Progenitor cell of endocrine pancreas (in vitro differentiated cells): ENCODE measurements at regions not wholly inside any gene's neighbourhood (a gene's known extent, or its start where the extent isn't known, plus 50 kb on each side); places are given as distances from the start of the nearest gene placed in this dataset.

ENCODE experiments used
- DNase-seq: peaks from one replicate; pipeline ENCODE4 v3.0.0; 2021; ENCODE audit warnings: low spot score; ENCODE audit not compliant: unreplicated experiment
- H3K27ac Mint-ChIP-seq: 2 replicates; pipeline ENCODE4 v1.8.0; 2021; ENCODE audit warnings: mild to moderate bottlenecking, moderate library complexity, mixed read lengths
- H3K27me3 Mint-ChIP-seq: 2 replicates; pipeline ENCODE4 v1.8.0; 2021; ENCODE audit warnings: mixed read lengths
- H3K36me3 Mint-ChIP-seq: 2 replicates; pipeline ENCODE4 v1.8.0; 2022; ENCODE audit warnings: mixed read lengths; ENCODE audit not compliant: insufficient read depth
- H3K4me1 Mint-ChIP-seq: 2 replicates; pipeline ENCODE4 v1.8.0; 2021; ENCODE audit warnings: low read depth, mixed read lengths
- H3K4me3 Mint-ChIP-seq: 2 replicates; pipeline ENCODE4 v1.8.0; 2021; ENCODE audit warnings: low read depth, mild to moderate bottlenecking, moderate library complexity, mixed read lengths
- H3K9me3 Mint-ChIP-seq: 2 replicates; pipeline ENCODE4 v1.8.0; 2021; ENCODE audit warnings: low read depth, mixed read lengths
- CTCF ChIP-seq: fragments of 200-600 bp; sonication (generic); IDR thresholded peaks from one replicate; pipeline ENCODE4 v1.5.0; 2021; ENCODE audit warnings: antibody characterized with exemption, mild to moderate bottlenecking; ENCODE audit not compliant: unreplicated experiment

- no peaks in the 10 kb centered on the region for H3K27me3 Mint-ChIP-seq
- H3K36me3 Mint-ChIP-seq, result peaks cover 5% of the 10 kb centered on the region
- H3K9me3 Mint-ChIP-seq, result peaks cover 19% of the 10 kb centered on the region
- peaks cover 11% of the 10 kb centered on the region for H3K4me1 Mint-ChIP-seq
- no peak overlapping the region for H3K4me3 Mint-ChIP-seq
- no peak overlapping the region for H3K27ac Mint-ChIP-seq
- TF ChIP-seq CTCF, result no peak
- no peak for DNase-seq
Measured at GRCh38 chr6:170483413-170483812, 69.7 kb downstream of the PSMB1 start.

- H3K27me3 Mint-ChIP-seq, result peaks cover 3% of the 10 kb centered on the region
- DNase-seq, result no peak
Measured at GRCh38 chr6:170480050-170480692, 72.9 kb downstream of the PSMB1 start.

GRCh38 chr6:170476360-170476759, 76.7 kb downstream of the PSMB1 start:
- peaks cover 9% of the 10 kb centered on the region for H3K27me3 Mint-ChIP-seq
- peaks cover 7% of the 10 kb centered on the region for H3K4me1 Mint-ChIP-seq
- no peak overlapping the region for H3K4me3 Mint-ChIP-seq
- H3K9me3 Mint-ChIP-seq, result peaks cover 5% of the 10 kb centered on the region
- no peak for DNase-seq
- no peak overlapping the region for H3K27ac Mint-ChIP-seq
- no peak for TF ChIP-seq CTCF
- no peaks in the 10 kb centered on the region for H3K36me3 Mint-ChIP-seq

More at GRCh38 chr6:170480050-170480692, 72.9 kb downstream of the PSMB1 start:
- Mint-ChIP-seq H3K4me3 (no peak overlapping the region), H3K36me3 (peaks cover 5% of the 10 kb centered on the region), H3K4me1 (peaks cover 11% of the 10 kb centered on the region), H3K27ac (peak overlapping the region; percentile 13), H3K9me3 (peaks cover 19% of the 10 kb centered on the region)
- no peak for TF ChIP-seq CTCF

GRCh38 chr6:170475118-170475517, 78.0 kb downstream of the PSMB1 start:
- Mint-ChIP-seq H3K27ac (peak overlapping the region; percentile 57), H3K9me3 (no peaks in the 10 kb centered on the region), H3K4me1 (peaks cover 9% of the 10 kb centered on the region), H3K27me3 (peaks cover 11% of the 10 kb centered on the region), H3K36me3 (no peaks in the 10 kb centered on the region), H3K4me3 (no peak overlapping the region)
- TF ChIP-seq CTCF, result no peak
- DNase-seq, result no peak

GRCh38 chr6:170473801-170474200, 79.3 kb downstream of the PSMB1 start:
- no peak for TF ChIP-seq CTCF
- Mint-ChIP-seq H3K9me3 (no peaks in the 10 kb centered on the region), H3K27me3 (peaks cover 11% of the 10 kb centered on the region), H3K36me3 (no peaks in the 10 kb centered on the region), H3K27ac (no peak overlapping the region), H3K4me1 (peaks cover 9% of the 10 kb centered on the region), H3K4me3 (no peak overlapping the region)
- DNase-seq, result no peak
